AG04450 (cell line): ENCODE measurements at regions not wholly inside any gene's neighbourhood (a gene's known extent, or its start where the extent isn't known, plus 50 kb on each side); places are given as distances from the start of the nearest gene placed in this dataset.
A peak's percentile ranks its signal among the peaks of the same experiment; 100 is the strongest.

ENCODE experiments used
- CTCF ChIA-PET: fragments of 300-600, 350-600 bp; formaldehyde crosslinking; extraction: SDS; loops from one replicate; lab custom pipeline; 2022; ENCODE audit warnings: antibody characterized with exemption, inconsistent platforms; lab: Charles Lee
- POLR2A ChIA-PET: fragments of 350-600 bp; formaldehyde crosslinking; extraction: SDS; loops from one replicate; lab custom pipeline; 2021; ENCODE audit warnings: antibody characterized with exemption, inconsistent platforms; lab: Yijun Ruan, JAX
- DNase-seq: peaks from one replicate; pipeline ENCODE4 v3.0.0-alpha.2; 2011; ENCODE audit warnings: low read depth, low spot score
- H3K27ac ChIP-seq: one replicate; pipeline ENCODE4 v1.5.1; 2012; ENCODE audit warnings: low read depth, low read length, control low read depth
- H3K27me3 ChIP-seq: one replicate; pipeline ENCODE4 v1.6.0; 2012; ENCODE audit warnings: low read length; ENCODE audit not compliant: control insufficient read depth, insufficient read depth
- H3K4me3 ChIP-seq: 2 replicates; pipeline ENCODE4 v1.5.1; 2011; ENCODE audit warnings: mild to moderate bottlenecking, low read depth, low read length, control low read depth
- H3K9me3 ChIP-seq: 2 replicates; pipeline ENCODE4 v1.5.1; 2012; ENCODE audit warnings: low read length; ENCODE audit not compliant: control insufficient read depth, insufficient read depth
- CTCF ChIP-seq: IDR thresholded peaks from 2 replicates; pipeline ENCODE4 v1.5.1; 2011; ENCODE audit warnings: low read depth, low read length, control low read depth, inconsistent platforms

- Histone ChIP-seq H3K27me3 (no peaks in the 10 kb centered on the region), H3K9me3 (peaks cover 3% of the 10 kb centered on the region; the same call in 1 of the 2 replicates), H3K27ac (no peak overlapping the region), H3K4me3 (no peak overlapping the region)
- DNase-seq, result no peak
- no peak for TF ChIP-seq CTCF
- ChIA-PET CTCF (interaction anchor here (0.7 to 2.6 kb wide), 10 partner anchors 185 to 1485 kb away, joined by 3 to 32 read pairs (median 10); no protein-coding TSS in a partner anchor), POLR2A (interaction anchor here (0.7 to 1.0 kb wide), 3 partner anchors 134 to 713 kb away, joined by 4 to 6 read pairs (median 5); no protein-coding TSS in a partner anchor)
These were observed 135.9 kb upstream of the THUMPD2 start for GRCh38 chr2:39914949-39915348.

DNA sequence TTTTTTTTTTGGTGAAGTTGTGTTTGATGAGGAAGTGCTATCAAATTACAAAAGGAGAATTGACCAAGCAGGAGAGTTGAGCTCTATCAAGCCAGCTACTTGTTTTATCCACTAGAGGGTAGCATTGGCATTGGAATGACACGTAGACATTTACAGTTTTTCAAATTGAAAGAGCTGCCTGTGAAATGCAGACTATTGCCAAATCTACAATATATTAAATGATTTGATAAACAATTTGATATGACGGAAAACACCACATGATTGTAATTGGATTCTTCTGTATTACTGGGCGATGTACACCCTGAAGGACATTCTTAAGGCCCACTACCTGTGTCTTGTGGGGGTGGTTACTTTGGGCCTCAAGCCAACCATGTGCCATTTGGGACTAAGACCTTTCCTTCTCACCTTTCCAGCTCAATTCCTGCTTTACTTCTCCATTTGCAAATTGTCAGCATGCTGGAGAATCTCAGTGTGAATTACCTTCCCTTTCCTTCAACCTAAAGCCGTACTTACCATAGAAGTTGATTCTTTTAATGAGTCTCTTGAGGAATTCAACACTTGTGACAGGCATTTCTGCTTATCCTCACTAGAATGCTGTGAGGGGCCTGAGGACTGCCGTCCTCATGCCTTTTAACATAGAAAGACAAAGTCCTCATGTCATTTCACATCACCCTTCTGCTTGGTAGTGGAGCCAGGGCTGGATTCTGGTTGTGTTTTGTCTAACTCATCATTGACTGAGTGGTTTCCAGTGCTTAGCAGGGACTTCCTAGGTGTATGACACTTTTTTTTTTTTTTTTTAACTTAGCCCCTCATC is 134.8 kb upstream of the THUMPD2 start:
- ChIA-PET POLR2A (interaction anchor here (0.7 to 1.0 kb wide), 10 partner anchors 62 to 714 kb away, joined by 3 to 6 read pairs (median 4); no protein-coding TSS in a partner anchor), CTCF (interaction anchor here (0.5 to 2.6 kb wide), 42 partner anchors 9 to 1785 kb away, joined by 3 to 32 read pairs (median 4); no protein-coding TSS in a partner anchor)
- Histone ChIP-seq H3K9me3 (no peaks in the 10 kb centered on the region), H3K27ac (peak overlapping the region; percentile 22), H3K4me3 (no peak overlapping the region), H3K27me3 (no peaks in the 10 kb centered on the region)
- DNase-seq, result peak; percentile 63
- TF ChIP-seq CTCF, result peak; percentile 73

DNA sequence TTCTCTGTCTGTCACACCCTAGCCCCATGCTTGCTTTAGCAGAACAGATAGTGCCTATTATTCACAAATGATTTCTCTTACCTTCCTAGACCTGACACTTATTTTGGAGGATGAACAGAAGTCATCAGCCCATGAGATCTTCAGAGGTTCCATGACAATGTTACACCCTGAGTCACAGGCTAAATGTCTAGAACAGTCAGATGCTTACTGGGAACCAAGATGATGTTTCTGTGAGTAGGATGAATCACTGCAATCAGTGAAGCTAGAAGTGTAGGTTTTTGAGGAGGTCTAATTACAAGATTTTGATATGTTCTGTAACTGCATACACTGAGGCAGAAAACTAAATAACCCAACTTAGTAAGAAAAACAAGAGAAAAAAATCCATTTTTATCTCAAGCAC is 123.0 kb upstream of the THUMPD2 start:
- H3K27ac ChIP-seq, result no peak overlapping the region
- peak; percentile 15 for DNase-seq
- H3K4me3 ChIP-seq, result no peak overlapping the region
- CTCF ChIA-PET, result no interaction called here
- H3K9me3 ChIP-seq, result no peaks in the 10 kb centered on the region
- POLR2A ChIA-PET, result no interaction called here
- H3K27me3 ChIP-seq, result no peaks in the 10 kb centered on the region
- no peak for TF ChIP-seq CTCF

- ChIA-PET CTCF (no interaction called here), POLR2A (no interaction called here)
- TF ChIP-seq CTCF, result no peak
- Histone ChIP-seq H3K9me3 (no peaks in the 10 kb centered on the region), H3K27ac (no peak overlapping the region), H3K4me3 (no peak overlapping the region), H3K27me3 (no peaks in the 10 kb centered on the region)
- DNase-seq, result no peak
These were observed 119.9 kb upstream of the THUMPD2 start for GRCh38 chr2:39898934-39899333.

GRCh38 chr2:39897273-39897672 is 118.2 kb upstream of the THUMPD2 start:
- no peak for TF ChIP-seq CTCF
- Histone ChIP-seq H3K9me3 (no peaks in the 10 kb centered on the region), H3K27me3 (no peaks in the 10 kb centered on the region), H3K27ac (no peak overlapping the region), H3K4me3 (no peak overlapping the region)
- POLR2A ChIA-PET, result no interaction called here
- CTCF ChIA-PET, result interaction anchor here (0.7 kb wide), 1 partner anchor 59 kb away, joined by 3 read pairs; no protein-coding TSS in a partner anchor
- no peak for DNase-seq
